ENCODE measurements at regions not wholly inside any gene's neighbourhood (a gene's known extent, or its start where the extent isn't known, plus 50 kb on each side); places are given as distances from the start of the nearest gene placed in this dataset.
"Not testable (repeated sequence)": the region's sequence is repeated elsewhere in the genome, so short reads cannot be mapped to it uniquely, and the experiment has no call there.

DNA sequence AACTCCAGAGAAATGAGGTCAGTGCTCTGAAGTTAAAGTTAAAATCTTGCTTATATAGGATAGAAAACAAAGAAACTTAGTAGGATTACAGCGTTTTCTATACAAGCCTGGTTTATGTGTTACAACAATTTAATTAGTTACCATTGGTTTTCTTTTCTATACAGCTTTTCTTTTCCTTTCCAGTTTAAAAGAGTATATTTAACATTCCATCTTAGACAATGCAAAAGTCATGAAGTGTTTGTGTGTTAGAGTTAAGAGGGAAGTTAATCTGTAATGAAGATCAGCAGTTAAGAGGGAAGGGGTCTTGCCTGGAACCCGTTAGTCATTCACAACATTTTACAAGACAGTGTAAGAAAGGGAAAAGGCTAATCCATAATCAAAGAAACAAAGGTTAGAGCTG, 338.3 kb downstream of the OTUD1 start:
- DNase-seq = no peak

DNA sequence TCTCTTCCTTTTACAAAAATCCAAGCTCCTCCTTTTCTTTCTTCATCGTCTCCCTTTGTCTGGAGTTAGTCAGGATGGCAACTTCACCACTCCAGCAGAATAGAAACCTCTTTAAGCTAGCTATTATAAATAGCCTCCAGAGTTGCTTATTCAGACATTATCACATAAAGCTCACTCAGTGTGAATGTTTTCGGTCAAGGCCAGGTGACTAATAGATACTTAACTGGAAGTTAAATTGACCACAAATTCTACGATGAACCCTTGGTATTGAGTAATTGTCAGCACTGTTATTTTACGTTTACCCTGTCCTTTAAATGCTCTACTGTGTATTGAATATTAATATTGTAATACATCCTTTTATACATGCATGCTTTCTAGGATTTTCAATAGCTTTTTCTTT, 340.4 kb downstream of the OTUD1 start:
- DNase-seq = no peak

DNA sequence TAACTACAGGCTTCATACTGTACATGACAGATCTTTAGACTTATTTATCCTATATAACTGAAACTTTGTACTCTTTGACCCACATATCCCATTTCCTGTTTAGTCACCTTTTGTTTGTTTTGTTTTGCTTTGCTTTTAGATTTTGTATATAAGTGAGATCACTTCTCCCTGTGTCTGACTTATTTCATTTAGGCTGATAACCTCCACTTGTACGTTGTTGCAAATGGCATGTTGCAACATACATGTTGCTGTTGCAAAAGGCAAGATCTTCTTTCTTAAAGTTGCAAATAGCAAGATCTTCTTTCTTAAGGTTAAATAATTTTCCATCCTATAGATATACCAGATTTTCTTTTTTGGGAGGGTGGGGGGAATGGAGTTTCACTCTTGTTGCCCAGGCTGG, 341.5 kb downstream of the OTUD1 start:
- no peak for DNase-seq

DNA sequence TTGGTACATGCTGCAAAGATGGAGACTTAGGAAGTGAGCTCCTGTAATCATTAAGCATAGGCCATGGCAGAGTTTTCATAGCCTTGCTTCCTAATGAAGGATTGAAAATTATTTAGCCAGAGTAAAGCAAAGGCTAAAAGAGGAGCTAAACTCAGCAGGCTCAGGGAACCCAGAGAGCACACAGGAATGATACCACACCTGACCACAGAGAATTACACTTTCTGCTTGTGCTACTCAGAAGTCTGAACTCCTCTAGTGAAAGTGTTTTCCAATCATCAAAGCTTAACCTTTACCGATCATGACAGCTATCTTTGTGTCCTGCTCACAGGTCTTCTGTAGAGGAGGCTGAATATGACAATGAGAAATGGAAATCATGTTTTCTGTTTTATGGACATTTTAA, 347.7 kb downstream of the OTUD1 start:
- DNase-seq = no peak

DNA sequence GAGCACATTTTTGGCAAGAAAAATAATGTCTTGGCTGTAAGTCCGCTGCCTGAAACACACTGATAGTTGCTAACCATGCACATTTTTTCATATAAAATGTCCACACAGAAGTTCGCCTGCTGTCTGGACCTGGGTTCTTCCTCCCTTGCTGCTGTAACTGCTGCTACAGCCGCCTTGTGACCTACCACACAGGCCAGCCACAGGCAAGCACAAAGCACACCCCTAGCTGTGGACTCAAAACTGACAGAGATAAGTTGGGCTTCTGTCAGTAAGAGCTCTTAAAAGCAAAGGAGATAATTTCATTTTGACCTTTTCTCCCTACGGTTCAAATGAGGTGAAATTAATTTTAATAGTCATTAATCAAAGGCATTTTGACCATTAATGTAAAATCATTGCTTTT, 354.7 kb downstream of the OTUD1 start:
- DNase-seq = no peak

DNA sequence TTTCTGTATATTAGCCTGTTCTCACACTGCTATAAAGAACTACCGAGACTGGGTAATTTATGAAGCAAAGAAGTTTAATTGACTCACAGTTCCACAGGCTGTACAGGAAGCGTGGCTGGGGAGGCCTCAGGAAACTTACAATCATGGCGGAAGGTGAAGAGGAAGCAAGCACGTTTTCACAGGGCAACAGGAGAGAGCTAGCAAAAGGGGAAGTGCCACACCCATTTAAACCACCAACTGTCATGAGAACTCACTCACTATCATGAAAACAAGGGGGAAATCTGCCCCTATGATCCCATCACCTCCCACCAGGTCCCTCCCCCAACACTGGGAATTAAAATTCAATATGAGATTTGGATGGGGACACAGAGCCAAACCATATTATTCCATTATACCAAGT, 358.6 kb downstream of the OTUD1 start:
- DNase-seq = not testable (repeated sequence)

DNA sequence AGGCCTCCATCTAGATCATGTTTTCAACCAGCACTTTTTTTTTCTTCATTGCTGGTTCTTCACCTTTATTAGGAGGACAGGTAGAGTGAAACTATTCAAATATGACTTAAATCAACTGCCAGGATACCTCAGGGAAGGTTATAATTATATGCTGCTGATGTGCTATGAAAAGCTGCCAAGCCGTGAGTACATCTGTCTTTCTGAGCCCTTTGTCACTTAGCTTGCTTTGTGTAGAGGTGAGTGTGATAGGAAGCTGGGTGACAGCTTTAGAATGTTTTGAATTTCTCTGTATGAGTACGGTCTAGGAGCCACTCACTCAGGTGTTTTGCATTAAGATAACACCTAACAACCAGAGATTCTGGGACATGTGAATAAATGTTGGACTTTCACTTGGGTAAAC, 365.2 kb downstream of the OTUD1 start:
- DNase-seq = no peak

DNA sequence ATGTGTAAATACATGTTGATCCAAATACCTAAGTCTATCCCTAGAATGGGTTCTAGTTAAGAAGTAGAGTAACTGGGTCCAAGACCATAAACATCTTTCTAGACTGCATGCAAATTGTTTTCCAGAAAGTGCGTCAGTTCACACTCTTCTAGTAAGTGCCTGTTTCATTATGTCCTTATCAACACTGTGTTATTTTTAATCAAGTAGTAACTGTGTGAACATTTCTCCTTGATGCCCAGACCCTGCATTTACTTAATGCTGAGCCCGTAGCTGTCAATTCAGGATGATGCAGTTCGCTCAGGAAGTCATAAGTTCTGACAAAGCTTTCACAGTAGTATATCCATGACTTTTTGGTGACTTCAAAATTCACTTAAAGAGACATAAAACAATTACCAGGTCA, 374.8 kb downstream of the OTUD1 start:
- DNase-seq = no peak

DNA sequence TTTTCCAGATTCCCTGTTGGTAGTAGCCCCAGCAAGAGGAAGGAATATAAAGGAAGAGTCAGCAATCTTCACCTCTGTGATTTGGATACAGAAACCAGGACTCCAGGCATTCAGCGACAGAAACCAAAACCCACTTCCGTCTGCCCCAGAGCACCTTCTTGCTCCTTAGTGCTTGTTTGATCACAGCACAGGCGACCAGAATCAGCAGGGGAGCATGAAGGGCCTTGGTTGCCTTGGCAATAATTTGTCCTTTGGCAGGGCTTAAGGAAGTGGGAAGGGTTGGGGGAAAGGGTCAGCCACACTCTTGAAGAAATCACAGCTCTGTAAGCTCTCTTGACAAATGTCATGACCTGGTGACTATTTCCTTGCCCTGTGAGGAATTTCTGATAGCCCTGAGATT, 379.6 kb downstream of the OTUD1 start:
- DNase-seq = no peak

DNA sequence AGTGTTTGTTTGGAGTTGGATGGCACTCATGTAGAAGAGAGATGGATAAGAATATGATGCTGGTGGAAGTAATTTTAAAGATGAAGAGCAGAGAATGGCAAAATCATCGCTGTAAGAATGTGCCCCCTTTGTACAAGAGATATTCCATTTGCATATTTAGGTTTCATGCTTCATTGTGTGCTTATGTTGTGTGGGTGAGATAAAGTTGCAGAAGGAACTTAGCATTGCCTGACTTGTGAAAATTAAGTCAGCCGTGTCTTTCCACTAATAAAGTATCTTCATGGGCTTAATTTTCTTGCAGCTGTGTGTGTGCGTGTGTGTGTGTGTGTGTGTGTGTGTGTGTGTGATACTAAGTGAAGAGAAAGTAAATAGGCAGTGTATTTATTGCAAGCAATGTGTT, 381.9 kb downstream of the OTUD1 start:
- no peak for DNase-seq

DNA sequence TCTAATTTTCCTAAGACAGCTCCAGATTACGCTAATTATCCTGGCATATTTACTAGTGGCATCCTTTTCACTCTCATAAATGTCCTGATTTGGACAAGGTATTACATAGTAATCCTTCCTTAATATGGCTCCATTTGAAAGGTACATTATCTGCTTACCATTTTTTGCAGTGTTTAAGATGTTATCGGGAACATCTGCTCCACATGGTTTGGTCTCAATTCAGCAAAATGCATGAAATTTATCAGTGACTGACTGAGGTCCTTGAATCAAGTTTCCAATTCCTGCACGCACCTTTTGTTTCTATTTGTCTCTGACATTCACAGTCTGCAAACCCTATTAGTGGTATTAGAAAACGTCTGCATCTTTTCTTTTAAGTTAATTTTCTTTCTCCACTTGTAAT, 384.1 kb upstream of the KIAA1217 start:
- no peak for DNase-seq

DNA sequence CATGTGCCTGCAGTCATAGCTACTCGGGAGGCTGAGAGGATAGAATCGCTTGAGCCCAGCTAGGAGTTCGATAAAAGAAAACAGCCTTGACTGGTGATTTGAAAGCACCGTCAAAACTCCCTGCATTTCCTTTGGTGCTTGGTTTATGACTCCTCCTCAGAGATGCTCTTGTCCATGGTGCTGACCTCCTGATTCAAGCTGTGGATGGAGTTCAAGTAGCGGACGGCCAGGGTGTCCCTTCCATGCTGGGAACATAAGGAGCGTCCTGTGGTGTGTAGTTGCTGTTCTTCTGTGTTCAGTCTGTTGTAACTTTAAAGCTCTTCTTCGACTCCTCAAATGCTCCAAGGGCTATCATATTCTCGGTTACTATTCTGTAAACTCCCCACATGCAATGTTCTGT, 382.5 kb upstream of the KIAA1217 start:
- DNase-seq = peak; percentile 48

DNA sequence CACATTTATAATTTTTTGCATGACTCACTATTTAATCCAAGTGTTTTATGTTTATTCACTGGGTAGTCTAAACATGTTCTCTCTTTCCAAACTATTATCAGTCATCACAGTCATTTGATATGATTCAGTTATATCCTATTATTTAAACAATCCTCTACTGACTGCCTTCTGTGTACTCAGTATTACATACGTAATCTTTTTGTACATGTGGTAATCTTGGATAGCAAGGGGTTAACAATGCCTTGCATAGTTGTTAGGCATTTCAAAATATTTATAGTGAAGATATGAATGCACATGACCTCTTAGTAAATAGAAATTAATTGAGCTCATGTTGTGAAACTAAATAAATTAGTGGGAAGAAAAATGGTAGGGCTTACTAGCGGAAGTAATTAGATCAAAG, 379.4 kb upstream of the KIAA1217 start:
- no peak for DNase-seq

DNA sequence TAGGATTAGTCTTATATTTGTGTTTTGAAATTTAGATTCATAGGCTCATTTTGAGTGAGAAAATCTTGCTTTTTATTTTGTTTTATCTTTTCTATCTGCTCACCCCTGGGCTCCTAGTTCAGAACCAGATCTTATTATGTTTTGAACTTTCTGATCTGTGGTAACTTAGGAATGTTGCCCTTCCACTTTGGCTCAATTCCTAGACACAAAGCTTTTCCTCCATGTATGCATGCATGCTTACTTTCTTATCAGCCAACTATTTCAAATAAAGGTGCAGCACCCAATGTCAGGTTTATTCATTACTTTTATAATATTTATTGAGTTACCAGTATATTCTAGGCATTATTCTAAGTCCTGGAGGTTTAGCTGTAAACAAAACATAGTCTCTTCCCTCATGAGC, 374.8 kb upstream of the KIAA1217 start:
- no peak for DNase-seq

DNA sequence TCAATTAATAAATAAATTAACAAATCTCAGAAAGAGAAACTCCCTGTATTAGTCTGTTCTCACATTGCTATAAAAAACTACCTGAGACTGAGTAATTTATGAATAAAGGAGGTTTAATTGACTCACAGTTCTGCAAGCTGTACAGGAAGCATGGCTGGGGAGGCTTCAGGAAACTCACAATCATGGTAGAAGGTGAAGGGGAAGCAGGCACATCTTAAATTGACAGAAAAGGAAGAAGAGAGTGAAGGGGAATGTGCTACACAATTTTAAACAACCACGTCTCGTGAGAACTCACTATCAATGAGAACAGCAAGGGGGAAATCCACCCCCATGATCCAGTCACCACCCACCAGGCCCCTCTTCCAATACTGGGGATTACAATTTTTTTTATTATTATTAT, 358.3 kb upstream of the KIAA1217 start:
- DNase-seq = no peak

DNA sequence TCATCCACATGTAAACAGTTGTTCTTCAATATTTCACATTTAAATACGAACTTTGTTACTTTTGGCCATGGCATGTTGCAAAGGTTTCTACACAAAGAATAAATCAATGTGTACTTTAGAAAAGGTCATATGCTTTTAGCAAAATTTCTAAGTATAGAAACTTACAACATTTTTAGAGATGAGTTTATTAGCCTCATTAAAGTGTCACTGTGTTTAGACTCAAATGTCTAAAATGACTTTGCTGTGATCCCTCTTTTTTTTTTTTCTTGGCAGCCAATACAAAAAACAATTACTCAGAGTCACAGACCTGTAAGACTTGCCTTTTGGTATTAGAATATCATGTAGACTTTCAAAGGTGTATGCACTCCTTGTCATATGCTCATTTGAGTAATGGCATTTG, 349.3 kb upstream of the KIAA1217 start:
- DNase-seq = no peak

DNA sequence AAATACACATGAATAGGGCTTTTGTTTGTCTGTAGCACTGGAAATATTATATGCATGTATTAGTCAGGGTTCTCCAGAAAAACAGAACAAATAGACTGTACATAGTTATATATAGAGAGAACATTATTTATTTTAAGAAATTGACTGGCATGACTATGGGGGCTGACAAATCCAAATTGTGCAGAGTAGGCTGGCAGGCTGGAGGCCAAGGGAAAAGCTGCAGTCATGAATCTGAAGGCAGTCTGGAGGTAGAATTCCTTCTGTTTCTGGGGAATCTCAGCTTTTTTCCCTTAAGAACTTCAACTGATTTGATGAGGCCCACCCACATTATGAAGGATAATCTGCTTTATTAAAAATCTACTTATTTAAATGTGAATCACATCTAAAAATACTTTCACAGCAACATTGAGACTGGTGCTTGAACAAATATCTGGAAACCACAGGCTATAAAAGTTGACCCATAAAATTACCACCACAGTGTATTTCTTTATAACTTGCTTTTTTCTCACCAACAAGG, 344.2 kb upstream of the KIAA1217 start:
- no peak for DNase-seq

DNA sequence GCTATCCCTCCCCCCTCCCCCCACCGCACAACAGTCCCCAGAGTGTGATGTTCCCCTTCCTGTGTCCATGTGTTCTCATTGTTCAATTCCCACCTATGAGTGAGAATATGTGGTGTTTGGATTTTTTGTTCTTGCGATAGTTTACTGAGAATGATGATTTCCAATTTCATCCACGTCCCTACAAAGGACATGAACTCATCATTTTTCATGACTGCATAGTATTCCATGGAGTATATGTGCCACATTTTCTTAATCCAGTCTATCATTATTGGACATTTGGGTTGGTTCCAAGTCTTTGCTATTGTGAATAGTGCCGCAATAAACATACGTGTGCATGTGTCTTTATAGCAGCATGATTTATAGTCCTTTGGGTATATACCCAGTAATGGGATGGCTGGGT, 342.0 kb upstream of the KIAA1217 start:
- DNase-seq = not testable (repeated sequence)

DNA sequence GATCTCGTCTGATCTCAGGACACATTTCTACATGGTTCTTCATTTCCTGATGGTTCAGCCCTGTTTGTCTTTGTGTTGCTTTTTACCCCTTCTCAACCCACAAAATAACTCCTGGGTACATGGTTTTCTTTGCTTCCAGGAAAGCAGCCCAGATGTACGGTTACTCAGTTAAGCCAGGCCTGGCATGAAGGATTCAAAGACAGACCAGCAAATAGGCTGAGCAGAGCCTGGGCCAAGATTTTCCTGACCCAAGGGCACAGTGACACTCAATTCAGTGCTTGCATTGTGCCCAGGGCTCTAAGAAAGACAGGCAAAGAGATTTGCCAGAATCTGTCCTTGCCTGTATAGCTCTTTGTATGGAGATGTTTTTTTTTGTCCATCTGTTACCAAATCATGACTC, 340.8 kb upstream of the KIAA1217 start:
- no peak for DNase-seq

DNA sequence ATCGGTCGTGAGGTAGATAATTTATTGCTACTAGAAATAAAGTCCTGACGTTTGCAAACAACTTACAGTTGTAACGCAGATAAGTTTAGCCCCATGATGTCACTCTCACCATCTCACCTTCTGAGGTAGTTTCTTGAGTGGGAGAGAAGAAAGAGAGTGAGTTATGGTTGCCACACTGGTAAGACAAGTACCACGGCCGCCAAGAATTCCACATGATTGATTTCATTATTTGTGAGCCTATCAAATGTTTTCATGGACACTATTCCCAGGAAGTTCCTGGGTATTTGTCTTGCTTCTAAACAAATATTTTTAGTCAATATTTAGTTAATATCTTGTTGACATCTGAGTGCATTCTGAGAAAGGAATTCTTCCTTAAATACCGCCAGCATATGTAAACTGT, 339.4 kb upstream of the KIAA1217 start:
- DNase-seq = no peak

DNA sequence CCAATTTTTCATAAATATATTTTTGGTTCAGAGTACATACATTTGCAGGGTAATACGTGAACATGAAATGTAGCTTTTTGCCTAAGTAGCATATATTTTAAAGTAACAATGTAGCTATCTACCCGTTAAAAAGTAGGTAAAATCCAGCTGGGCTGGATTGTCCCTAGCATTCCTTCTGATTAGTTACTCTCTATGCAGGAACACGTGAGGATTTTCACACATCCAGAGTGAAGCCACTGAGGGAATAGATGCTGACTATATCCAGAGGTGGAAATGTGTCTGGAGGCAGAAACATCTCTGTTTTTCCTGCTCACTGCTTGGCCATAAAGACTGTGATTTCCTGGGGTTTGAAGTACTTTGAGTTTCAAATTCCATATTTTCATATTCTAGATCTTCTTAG, 338.9 kb upstream of the KIAA1217 start:
- DNase-seq = no peak

DNA sequence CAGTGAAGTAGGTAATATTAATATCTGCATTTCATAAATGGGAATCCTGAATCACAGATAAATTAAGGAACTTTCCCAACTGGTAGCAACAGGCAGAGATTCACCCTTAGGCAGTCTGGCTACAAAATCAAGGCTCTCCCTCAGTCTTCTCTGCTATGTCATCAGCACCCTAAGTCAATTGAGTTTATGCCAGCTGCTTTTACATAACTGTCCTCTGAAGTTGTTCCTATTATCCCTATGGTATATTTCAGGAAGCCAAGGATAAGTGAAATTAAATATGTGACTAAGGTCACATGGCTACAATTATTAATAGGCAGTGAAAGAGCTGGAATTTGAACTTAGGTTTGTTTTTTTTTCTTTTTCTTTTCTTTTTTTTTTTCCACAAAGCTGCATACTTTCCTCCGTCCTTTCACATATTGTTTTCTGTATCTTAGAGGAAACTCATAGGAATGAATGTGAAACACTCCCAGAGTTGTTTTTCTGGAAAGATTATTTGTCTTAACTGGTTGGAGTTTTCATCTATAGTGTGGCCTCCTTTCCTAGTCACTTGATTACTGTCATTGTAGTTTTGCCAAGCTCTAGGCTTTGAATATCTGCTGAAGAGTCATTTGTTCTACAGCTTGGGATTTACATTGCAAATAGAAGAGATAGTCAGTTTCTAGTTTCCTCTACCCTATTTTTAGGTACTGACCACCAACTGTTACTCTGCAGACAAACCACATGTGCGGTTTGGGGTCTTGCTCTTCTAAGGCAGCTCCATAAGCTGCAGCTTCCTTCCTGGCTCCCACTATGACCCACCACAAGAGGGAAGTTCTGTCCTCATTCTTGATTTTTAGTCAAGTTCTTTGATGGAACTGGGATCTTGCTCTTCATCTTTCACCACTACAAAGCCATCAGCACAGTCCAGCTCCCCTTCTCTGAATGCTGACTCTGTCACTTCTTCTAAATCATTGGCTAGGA, 338.0 kb upstream of the KIAA1217 start:
- DNase-seq = peak; percentile 26

DNA sequence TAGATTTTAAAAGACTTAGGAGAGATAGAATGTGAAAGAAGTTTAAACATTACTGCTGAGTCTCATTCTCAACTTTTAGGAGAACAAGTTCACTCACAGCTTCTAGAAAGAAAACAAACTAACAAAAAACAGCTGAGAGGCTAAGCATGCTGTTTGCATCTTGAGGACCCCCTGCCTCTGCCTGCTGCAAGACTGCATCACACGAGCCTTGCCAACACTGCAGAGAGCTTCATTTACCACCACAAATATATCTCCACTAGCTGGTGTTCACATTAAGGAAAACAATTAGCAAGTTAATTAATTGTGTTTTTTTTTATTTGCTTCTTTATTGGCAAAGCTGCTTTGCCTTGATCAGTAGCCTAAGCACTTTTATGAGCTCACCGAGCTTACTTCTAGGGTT, 336.6 kb upstream of the KIAA1217 start:
- DNase-seq = no peak

DNA sequence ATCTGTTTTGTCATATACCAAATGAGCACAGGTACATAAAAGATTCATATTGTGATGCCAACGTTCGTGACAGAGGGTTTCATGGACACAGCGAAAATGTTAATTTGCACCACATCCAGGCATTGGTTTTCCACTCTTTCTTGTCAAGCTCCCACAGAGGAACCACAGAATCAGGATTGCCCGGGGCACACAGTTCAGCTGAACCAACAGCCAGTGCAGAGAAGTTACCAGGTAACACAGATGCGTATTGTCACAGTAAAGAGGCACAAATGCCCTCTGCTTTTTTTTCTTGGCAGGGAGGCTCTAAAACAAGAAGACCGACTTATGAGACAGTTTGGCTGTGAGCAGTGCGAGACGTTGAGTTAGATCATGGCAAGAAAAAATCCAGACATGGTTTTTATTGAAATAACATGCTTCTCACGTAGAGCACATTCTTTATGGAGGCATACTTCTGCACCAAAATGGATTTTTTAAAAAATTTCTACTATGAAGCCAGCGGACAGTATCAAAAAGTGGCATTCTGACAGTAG, 331.1 kb upstream of the KIAA1217 start:
- no peak for DNase-seq

DNA sequence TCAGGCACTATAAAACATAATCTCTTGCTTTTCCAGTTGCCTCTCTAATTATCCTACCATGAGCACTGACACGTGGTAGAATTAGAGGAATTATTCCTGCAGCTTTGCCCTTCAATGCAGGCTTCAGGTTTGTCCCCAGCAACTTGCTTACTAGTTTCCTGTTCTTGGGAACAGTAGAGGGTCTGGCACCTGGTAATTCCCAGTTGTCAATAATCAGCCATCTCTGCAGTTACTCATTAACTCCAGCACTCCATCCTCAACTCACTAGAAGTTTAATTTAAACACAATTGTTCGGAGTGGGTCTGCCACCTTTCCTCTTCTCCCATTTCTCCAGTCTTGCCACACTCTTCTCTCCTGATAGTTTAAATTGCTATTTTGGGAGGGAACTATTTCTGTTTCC, 324.3 kb upstream of the KIAA1217 start:
- no peak for DNase-seq
